Gastroesophageal sphincter (tissue), 3 donors: ENCODE measurements at regions not wholly inside any gene's neighbourhood (a gene's known extent, or its start where the extent isn't known, plus 50 kb on each side); places are given as distances from the start of the nearest gene placed in this dataset.

ENCODE experiments used
- CTCF ChIP-seq, 4 experiments: fragments of 200-600 bp in 2 of 4; fragments of 450-650 bp in 2 of 4; sonication (generic) in 1 of 4; IDR thresholded peaks; one replicate each; pipeline ENCODE4 v1.5.1; 2017 to 2019; ENCODE audit warnings: antibody characterized with exemption in 4 of 4, mild to moderate bottlenecking in 2 of 4, moderate library complexity in 2 of 4
- POLR2A ChIP-seq, 2 donors: fragments of 450-650 bp; IDR thresholded peaks; one replicate each; pipeline ENCODE4 v1.6.1; 2017; ENCODE audit warnings: antibody characterized with exemption in 2 of 2, mild to moderate bottlenecking in 2 of 2, moderate library complexity in 1 of 2
- POLR2AphosphoS5 ChIP-seq: sonication (generic); formaldehyde crosslinking; IDR thresholded peaks from one replicate; pipeline ENCODE4 v1.6.1; 2017; ENCODE audit warnings: antibody characterized with exemption

DNA sequence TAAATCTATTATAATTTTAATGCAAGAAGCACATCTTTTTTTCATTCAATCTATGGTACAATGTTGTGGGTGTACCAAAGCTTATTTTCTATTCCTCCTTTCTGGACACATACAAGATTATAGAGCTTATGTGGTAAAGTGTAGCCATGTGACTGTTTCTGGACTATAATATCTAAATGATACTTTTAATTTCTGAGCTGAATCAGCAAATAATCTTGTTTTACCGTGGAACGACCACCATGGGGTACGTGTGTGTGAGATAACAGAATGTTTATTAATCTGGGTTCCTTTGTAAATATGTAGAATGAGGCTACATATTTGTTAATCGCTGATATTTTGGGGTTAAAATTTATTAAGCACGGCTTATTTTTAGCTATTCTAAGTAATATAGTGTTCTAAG, 111.5 kb upstream of the EYS start:
- TF ChIP-seq CTCF (IDR thresholded peaks at IDR 0.05) (no peak), POLR2A (IDR thresholded peaks at IDR 0.05) (no peak), POLR2AphosphoS5 (no peak)
